GM23338 (cell line): ENCODE measurements at regions not wholly inside any gene's neighbourhood (a gene's known extent, or its start where the extent isn't known, plus 50 kb on each side); places are given as distances from the start of the nearest gene placed in this dataset.

ENCODE experiments used
- ATAC-seq: fragments of 200-7000 bp; cut with Tn5 transposase; 3 replicates; pipeline ENCODE4 v1.9.1; 2020
- DNase-seq: peaks from one replicate; pipeline ENCODE4 v3.0.0-alpha.2; 2015; ENCODE audit warnings: low spot score
- H2AFZ ChIP-seq: fragments of 200-600 bp; sonication (generic); 2 replicates; pipeline ENCODE4 v1.8.0; 2016; ENCODE audit warnings: antibody characterized with exemption, mild to moderate bottlenecking, moderate library complexity
- H3F3A ChIP-seq: fragments of 200-600 bp; sonication (generic); replicated peaks from 2 replicates; pipeline ENCODE4 v1.8.0; 2017; ENCODE audit warnings: antibody characterized with exemption, mixed run types, low read depth
- H3K27ac ChIP-seq: fragments of 200-600 bp; sonication (generic); 2 replicates; pipeline ENCODE4 v1.6.1; 2016; ENCODE audit warnings: low read depth
- H3K27me3 ChIP-seq: fragments of 200-600 bp; sonication (generic); 2 replicates; pipeline ENCODE4 v1.8.0; 2016; ENCODE audit warnings: mild to moderate bottlenecking, mixed run types, moderate library complexity; ENCODE audit not compliant: insufficient read depth
- H3K36me3 ChIP-seq: fragments of 200-600 bp; sonication (generic); 2 replicates; pipeline ENCODE4 v1.8.0; 2016; ENCODE audit warnings: mild to moderate bottlenecking; ENCODE audit not compliant: insufficient read depth
- H3K4me1 ChIP-seq: fragments of 200-600 bp; sonication (generic); 2 replicates; pipeline ENCODE4 v1.8.0; 2016; ENCODE audit warnings: mild to moderate bottlenecking, moderate library complexity; ENCODE audit not compliant: insufficient read depth
- H3K4me2 ChIP-seq: fragments of 200-600 bp; sonication (generic); 2 replicates; pipeline ENCODE4 v1.7.1; 2017; ENCODE audit warnings: mixed run types
- H3K4me3 ChIP-seq: fragments of 200-600 bp; sonication (generic); 2 replicates; pipeline ENCODE4 v1.6.1; 2016; ENCODE audit warnings: mixed run types
- H3K79me2 ChIP-seq: fragments of 200-600 bp; sonication (generic); replicated peaks from 2 replicates; pipeline ENCODE4 v1.8.0; 2017; ENCODE audit warnings: mild to moderate bottlenecking; ENCODE audit not compliant: insufficient read depth
- H3K9me2 ChIP-seq: fragments of 200-600 bp; sonication (generic); 2 replicates; pipeline ENCODE4 v1.8.0; 2017; ENCODE audit not compliant: insufficient read depth
- H4K20me1 ChIP-seq: fragments of 200-600 bp; sonication (generic); replicated peaks from 2 replicates; pipeline ENCODE4 v1.8.0; 2017; ENCODE audit warnings: mild to moderate bottlenecking; ENCODE audit not compliant: insufficient read depth
- H3K27ac Mint-ChIP-seq: 2 replicates; pipeline ENCODE4 v1.8.0; 2020; ENCODE audit warnings: inconsistent platforms, mild to moderate bottlenecking, moderate library complexity, mixed read lengths
- H3K27me3 Mint-ChIP-seq: 3 replicates; pipeline ENCODE4 v1.8.0; 2022; ENCODE audit warnings: low read depth, mild to moderate bottlenecking, moderate library complexity, mixed read lengths, inconsistent platforms; ENCODE audit not compliant: insufficient read depth, poor library complexity
- H3K36me3 Mint-ChIP-seq: 3 replicates; pipeline ENCODE4 v1.8.0; 2021; ENCODE audit warnings: low read depth, mild to moderate bottlenecking, inconsistent platforms, moderate library complexity, mixed read lengths
- H3K4me1 Mint-ChIP-seq: 3 replicates; pipeline ENCODE4 v1.8.0; 2020; ENCODE audit warnings: mild to moderate bottlenecking, inconsistent platforms, mixed read lengths
- H3K4me3 Mint-ChIP-seq: 3 replicates; pipeline ENCODE4 v1.8.0; 2021; ENCODE audit warnings: moderate library complexity, mild to moderate bottlenecking, inconsistent platforms, mixed read lengths
- H3K9me3 Mint-ChIP-seq: 3 replicates; pipeline ENCODE4 v1.8.0; 2020; ENCODE audit warnings: moderate library complexity, mild to moderate bottlenecking, inconsistent platforms, mixed read lengths
- CTCF ChIP-seq, 2 experiments: fragments of 200-600 bp in 1 of 2; sonication (generic) in 1 of 2; conservative IDR thresholded peaks; 2 replicates each; pipeline versions ENCODE4 v1.5.1 to v1.6.1; 2016 to 2017; ENCODE audit warnings: antibody characterized with exemption in 2 of 2, low read depth in 2 of 2, mild to moderate bottlenecking in 2 of 2, moderate library complexity in 1 of 2
- EZH2phosphoT487 ChIP-seq: fragments of 200-600 bp; sonication (generic); IDR thresholded peaks from one replicate; pipeline ENCODE4 v1.8.1; 2018; ENCODE audit warnings: antibody characterized with exemption; ENCODE audit not compliant: unreplicated experiment
- JUNB ChIP-seq: IDR thresholded peaks from one replicate; pipeline ENCODE4 v1.6.1; 2016; ENCODE audit warnings: antibody characterized with exemption; ENCODE audit not compliant: unreplicated experiment
- NANOG ChIP-seq: IDR thresholded peaks from 2 replicates; pipeline ENCODE4 v1.6.1; 2016; ENCODE audit warnings: antibody characterized with exemption, borderline replicate concordance
- POLR2AphosphoS5 ChIP-seq: IDR thresholded peaks from 2 replicates; pipeline ENCODE4 v1.6.1; 2016; ENCODE audit warnings: antibody characterized with exemption, low read depth
- ZNF114 ChIP-seq: fragments of 250-450 bp; sonication (Bioruptor Pico); IDR thresholded peaks from 2 replicates; pipeline ENCODE4 v1.5.0; 2020; ENCODE audit warnings: mild to moderate bottlenecking, moderate library complexity
- ZNF331 ChIP-seq: fragments of 250-450 bp; sonication (Bioruptor Pico); IDR thresholded peaks from 2 replicates; pipeline ENCODE4 v1.5.0; 2020; ENCODE audit warnings: low read depth, mild to moderate bottlenecking, moderate library complexity
- ZNF462 ChIP-seq: fragments of 250-450 bp; sonication (Bioruptor Pico); IDR thresholded peaks from 2 replicates; pipeline ENCODE4 v1.5.0; 2020; ENCODE audit warnings: mild to moderate bottlenecking, moderate library complexity

- H3K4me3 ChIP-seq, result no peak overlapping the region
- no peaks in the 10 kb centered on the region for H4K20me1 ChIP-seq
- no peak overlapping the region for H3K4me3 Mint-ChIP-seq
- H3K9me2 ChIP-seq, result peaks cover 5% of the 10 kb centered on the region; the same call in 1 of the 2 replicates
- TF ChIP-seq CTCF (conservative IDR thresholded peaks at IDR 0.05; ENCODE audit: low read depth in 2 of 2), result no peak
- TF ChIP-seq ZNF462 (CRISPR knock-in tag), result no peak
- no peak for TF ChIP-seq ZNF331 (CRISPR knock-in tag)
- TF ChIP-seq EZH2phosphoT487, result no peak
- no peak for TF ChIP-seq JUNB
- TF ChIP-seq NANOG, result no peak
- no peak for TF ChIP-seq ZNF114 (CRISPR knock-in tag)
- TF ChIP-seq POLR2AphosphoS5, result no peak
- ATAC-seq, result no peak
- H3K36me3 ChIP-seq, result no peaks in the 10 kb centered on the region
- no peaks in the 10 kb centered on the region for H3K79me2 ChIP-seq
- no peaks in the 10 kb centered on the region for H3K27me3 ChIP-seq
- no peak overlapping the region for H3K27ac ChIP-seq
- no peak overlapping the region for H3K4me2 ChIP-seq
- H3K36me3 Mint-ChIP-seq, result no peaks in the 10 kb centered on the region
- H3K27me3 Mint-ChIP-seq, result peaks cover under 1% of the 10 kb centered on the region
- peaks cover 25% of the 10 kb centered on the region for H3K4me1 Mint-ChIP-seq
- 0 out of 2 replicates have a peak, but pooled peaks cover 8% of the 10 kb centered on the region for H3K4me1 ChIP-seq
- H3K9me3 Mint-ChIP-seq, result no peaks in the 10 kb centered on the region
- no peaks in the 10 kb centered on the region for H3F3A ChIP-seq
- no peak for DNase-seq
- no peak overlapping the region for H3K27ac Mint-ChIP-seq
- H2AFZ ChIP-seq, result no peak overlapping the region
Observed at GRCh38 chr3:177561365-177561764, 364.1 kb upstream of the TBL1XR1 start.
